ENCODE measurements at regions not wholly inside any gene's neighbourhood (a gene's known extent, or its start where the extent isn't known, plus 50 kb on each side); places are given as distances from the start of the nearest gene placed in this dataset.
"Not testable (repeated sequence)": the region's sequence is repeated elsewhere in the genome, so short reads cannot be mapped to it uniquely, and the experiment has no call there.

- DNase-seq, result peak; percentile 47
Measured at GRCh38 chr2:146734042-146734820, 1110.6 kb upstream of the ACVR2A start.

DNA sequence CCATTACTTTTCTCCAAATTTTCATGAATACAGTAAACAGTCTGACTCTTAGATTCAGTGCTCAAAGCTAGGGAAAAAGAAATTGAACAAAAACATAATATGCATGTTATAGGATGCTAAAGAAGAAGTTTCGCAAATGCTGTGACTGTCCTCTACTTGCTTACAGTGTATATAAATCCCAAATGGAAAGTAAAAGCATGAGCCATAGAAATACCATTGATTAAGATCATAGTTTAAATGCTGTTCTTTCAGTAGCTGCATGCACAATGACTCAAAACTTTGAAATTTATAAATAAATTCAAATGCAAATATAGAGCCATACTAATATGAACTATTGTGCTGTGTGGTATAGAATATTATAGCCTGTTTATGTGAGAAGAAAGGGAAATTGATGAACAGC lies 1113.9 kb upstream of the ACVR2A start:
- no peak for DNase-seq

GRCh38 chr2:146721486-146721885 lies 1123.3 kb upstream of the ACVR2A start:
- DNase-seq, result no peak

- no peak for DNase-seq
Measured at GRCh38 chr2:146720170-146720569, 1124.7 kb upstream of the ACVR2A start.

DNA sequence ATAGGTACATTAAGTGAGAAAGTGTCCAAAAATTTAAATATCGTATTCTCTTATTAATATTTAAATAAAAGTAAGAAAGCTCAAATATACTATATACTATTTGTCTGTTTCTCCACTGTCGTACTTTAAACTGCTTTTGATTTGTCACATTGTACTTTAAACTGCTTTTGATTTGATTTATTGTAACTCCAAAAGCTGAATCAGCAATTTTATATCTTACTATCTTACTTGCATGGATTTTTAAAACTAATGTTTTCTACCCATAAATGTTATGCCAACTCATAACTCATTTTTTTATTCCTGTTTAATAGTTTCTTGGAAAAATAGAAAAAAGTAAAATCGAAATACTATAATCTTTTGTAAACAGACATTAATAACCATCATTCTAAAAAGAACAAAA lies 1128.2 kb upstream of the ACVR2A start:
- DNase-seq, result no peak

- DNase-seq, result no peak
Measured at GRCh38 chr2:146709004-146709403, 1135.8 kb upstream of the ACVR2A start.

GRCh38 chr2:146701183-146701582 lies 1143.6 kb upstream of the ACVR2A start:
- no peak for DNase-seq

DNA sequence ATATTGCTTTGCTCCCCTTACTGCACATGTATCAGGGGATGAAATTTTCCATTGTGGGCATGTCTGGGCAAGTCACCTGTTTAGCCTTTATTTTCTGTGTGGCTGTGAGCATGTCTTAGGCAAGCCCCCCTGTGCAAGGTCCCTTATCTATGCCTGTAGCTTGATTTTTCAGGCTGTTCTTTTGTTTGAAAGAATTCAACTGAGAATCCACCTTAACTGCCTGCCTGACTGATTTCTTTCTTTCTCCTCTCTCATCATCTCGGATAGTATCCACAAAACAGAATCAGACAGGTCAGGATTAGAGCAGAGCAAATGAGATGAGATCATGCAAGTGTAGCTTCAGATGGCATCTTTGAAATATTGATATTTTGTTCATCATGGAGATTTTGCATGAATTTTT lies 1147.5 kb upstream of the ACVR2A start:
- no peak for DNase-seq

GRCh38 chr2:146696787-146697186 lies 1148.0 kb upstream of the ACVR2A start:
- DNase-seq, result not testable (repeated sequence)

DNA sequence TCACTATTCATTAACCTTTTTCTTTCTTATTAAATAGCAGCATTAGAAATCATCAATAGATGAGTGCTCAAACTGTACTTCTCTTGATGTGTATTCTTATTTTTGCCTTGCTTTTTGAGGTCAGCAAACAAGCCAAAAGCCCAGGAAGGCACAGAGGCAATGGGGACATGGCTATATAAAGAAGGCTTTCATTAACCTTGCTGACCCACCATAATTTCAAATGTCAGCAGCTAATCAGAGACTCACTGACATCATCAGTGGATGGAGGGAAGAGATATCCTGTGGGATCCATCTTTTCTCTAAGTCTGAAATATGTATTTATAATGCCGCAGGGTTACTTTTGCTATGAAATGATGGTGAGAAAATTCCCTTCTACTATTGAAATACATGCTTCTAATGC lies 1162.8 kb upstream of the ACVR2A start:
- no peak for DNase-seq

GRCh38 chr2:146678516-146678915 lies 1166.3 kb upstream of the ACVR2A start:
- DNase-seq, result no peak

DNA sequence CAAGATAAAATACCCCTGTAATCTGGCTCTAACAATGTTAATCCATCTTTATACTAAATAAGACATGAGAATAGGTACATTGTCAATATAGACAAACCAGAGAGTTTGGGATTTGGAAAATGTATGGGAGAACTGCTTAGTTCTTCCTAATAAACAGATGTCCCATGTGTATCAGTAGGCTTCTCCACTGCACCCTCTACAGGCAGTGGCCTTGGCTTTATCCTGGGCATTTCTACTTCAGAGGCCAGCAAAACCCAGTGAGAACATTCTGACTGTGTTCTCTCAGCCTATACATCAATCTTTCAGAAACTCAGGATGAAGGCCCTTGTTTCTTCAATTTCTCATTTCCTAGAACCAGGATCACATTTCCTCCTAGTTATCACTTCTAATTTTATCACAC lies 1167.5 kb upstream of the ACVR2A start:
- no peak for DNase-seq

- no peak for DNase-seq
Measured at GRCh38 chr2:146669735-146670134, 1175.1 kb upstream of the ACVR2A start.

- DNase-seq, result no peak
Measured at GRCh38 chr2:146666340-146666739, 1178.5 kb upstream of the ACVR2A start.

GRCh38 chr2:146665800-146666199 lies 1179.0 kb upstream of the ACVR2A start:
- DNase-seq, result no peak

DNA sequence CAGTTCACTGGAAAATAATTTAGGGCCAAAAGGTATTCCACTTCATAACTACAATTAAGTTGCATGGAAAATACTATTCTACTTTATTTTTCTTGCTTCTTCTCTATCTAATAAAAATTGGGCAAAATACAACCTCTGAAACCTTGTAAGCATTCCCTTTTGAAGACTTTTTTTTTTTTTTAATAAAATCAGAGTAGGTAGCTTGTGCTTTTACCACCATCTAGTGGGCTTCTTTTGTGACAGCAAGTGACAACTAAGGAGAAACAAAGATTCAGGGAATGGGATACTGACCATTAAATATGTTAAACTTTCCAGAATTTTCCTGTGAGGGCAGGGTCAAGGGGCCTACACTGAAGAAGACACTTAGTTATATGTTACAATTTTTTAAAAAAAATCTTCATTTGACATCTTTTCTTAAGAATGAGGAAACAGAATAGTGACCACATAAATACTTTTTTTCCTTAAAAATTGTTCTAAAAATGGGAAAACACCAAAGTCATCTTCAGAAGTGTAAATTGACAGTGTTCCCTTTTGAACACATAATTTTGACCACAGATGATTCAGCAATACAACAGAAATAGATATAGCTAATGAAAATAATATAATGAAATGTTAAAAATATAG lies 1183.2 kb upstream of the ACVR2A start:
- DNase-seq, result peak; percentile 62

DNA sequence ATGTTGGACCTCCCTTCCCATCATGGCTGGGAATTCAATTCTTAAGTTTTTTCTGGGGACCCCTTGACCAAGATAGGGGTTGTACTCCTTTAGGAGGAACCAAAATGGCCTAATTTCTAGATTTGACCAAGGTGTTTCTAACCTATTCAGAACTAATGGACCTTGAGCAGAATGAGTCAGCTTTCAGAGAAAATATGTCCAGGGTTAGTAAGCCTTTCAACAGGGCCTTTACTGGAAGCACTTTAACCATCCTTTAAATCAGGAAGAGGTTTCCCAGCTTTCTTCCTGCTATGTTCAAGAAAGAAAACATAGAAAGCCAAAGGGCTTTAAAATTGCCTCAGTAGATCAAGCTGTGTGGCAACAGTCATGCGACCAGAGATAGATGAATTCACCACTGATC lies 1184.9 kb upstream of the ACVR2A start:
- no peak for DNase-seq

DNA sequence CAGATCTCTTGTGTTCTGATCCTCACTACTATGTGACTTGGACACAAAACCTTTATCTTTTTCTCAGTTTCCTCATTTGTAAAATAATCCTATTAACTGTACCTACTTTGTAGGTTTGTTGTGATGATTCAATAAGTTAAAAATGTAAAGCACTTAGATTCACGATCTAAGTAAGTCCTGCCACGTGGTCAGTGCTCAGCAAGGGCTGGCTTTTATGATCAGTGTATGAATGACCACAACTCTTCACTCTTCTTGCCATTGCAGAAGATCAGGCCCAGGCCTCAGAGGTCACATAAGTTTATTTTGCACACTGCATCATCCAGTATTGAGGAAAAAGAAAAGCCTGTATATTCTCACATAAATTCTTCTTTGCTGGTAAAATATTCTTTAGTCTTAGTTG lies 1192.5 kb upstream of the ACVR2A start:
- no peak for DNase-seq

DNA sequence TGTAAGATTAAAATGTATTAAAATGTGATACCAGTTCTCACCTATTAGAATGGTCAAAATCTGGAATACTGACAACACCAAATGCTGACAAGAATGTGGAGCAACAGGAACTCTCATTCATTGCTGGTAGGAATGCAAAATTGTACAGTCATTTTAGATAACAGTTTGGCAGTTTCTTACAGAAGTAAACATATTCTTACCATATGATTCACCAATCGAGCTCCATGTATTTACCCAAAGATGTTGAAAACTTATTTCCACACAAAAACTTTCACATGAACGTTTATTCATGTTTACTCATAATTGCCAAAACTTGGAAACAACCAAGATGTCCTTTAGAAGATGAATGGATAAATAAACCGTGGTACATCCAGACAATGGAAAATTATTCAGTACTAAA lies 1193.5 kb upstream of the ACVR2A start:
- DNase-seq, result no peak

DNA sequence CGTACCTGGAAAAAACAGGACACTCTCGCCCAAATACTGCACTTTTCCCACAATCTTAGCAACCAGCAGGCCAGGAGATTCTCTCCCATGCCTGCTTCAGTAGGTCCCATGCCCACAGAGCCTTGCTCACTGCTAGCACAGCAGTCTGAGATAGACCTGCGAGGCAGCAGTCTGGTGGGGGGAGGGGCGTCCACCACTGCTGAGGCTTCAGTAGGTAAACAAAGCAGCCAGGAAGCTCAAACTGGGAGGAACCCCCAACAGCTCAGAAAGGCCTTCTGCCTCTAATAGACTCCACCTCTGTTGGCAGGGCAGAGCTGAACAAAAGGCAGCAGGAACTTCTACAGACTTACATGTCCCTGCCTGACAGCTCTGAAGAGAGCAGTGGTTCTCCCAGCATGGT lies 1202.8 kb upstream of the ACVR2A start:
- no peak for DNase-seq

GRCh38 chr2:146634230-146635097 lies 1210.4 kb upstream of the ACVR2A start:
- no peak for DNase-seq

DNA sequence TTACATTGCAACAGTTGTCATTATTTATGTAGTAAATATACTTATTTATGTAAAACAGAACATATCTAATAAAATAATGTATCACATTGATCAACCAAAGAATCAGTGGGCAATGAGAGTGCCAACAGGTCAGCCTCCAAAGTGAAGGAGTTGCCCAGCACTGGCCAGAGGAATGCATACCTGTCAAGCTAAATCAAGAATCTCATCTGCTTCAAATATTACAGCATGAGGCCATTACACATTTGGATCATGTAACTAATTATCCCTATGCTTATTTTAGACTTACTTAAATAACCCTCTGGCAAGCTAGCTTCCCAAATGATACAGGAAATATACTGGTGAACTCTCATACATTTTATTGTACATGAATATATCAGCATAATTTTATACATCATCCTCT lies 1211.7 kb upstream of the ACVR2A start:
- DNase-seq, result no peak

DNA sequence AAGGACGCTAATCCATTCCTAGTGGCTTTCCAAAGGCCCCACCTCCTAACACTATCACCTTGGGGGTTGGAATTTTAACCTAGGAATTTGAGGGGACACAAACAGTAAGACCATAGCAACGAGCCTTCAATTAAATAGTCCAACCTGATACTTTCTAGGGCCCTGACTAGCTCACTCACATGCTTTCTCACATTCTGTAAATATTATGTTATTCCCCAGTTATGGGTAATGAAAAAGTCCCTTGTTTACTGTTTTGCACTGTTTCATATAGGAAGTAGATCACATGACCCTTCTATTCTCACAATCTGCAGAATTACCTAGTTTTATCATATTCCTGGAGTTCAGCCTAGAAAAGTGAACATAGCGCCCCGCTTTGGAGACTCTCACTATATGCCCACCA lies 1212.1 kb upstream of the ACVR2A start:
- DNase-seq, result no peak

Measured in DMS79 treated with DMSO at 0.1 percent for 48 hours (cell line).